ENCODE measurements at regions not wholly inside any gene's neighbourhood (a gene's known extent, or its start where the extent isn't known, plus 50 kb on each side); places are given as distances from the start of the nearest gene placed in this dataset.

- H3K4me1 ChIP-seq: peaks cover 13% of the 10 kb centered on the region
- H3F3A ChIP-seq (ENCODE audit: low read depth): peaks cover 5% of the 10 kb centered on the region
- no peaks in the 10 kb centered on the region for H3K27me3 ChIP-seq
- no peak for DNase-seq (ENCODE audit: low spot score)
- Mint-ChIP-seq H3K4me3 (no peak overlapping the region), H3K9me3 (peaks cover 8% of the 10 kb centered on the region), H3K27me3 (ENCODE audit: insufficient read depth, low read depth) (peaks cover 5% of the 10 kb centered on the region), H3K27ac (no peak overlapping the region), H3K36me3 (no peaks in the 10 kb centered on the region), H3K4me1 (peaks cover 10% of the 10 kb centered on the region)
- no peak overlapping the region for H3K4me2 ChIP-seq
- H3K9ac ChIP-seq: no peak overlapping the region
- H2AFZ ChIP-seq (replicated peaks): no peak overlapping the region
- H3K4me3 ChIP-seq: no peak overlapping the region
- no peaks in the 10 kb centered on the region for H4K20me1 ChIP-seq (ENCODE audit: low read depth)
- TF ChIP-seq EZH2 (IDR thresholded peaks at IDR 0.05) (no peak), EZH2phosphoT487 (IDR thresholded peaks at IDR 0.05) (no peak)
- TF ChIP-seq, protein P1, sequence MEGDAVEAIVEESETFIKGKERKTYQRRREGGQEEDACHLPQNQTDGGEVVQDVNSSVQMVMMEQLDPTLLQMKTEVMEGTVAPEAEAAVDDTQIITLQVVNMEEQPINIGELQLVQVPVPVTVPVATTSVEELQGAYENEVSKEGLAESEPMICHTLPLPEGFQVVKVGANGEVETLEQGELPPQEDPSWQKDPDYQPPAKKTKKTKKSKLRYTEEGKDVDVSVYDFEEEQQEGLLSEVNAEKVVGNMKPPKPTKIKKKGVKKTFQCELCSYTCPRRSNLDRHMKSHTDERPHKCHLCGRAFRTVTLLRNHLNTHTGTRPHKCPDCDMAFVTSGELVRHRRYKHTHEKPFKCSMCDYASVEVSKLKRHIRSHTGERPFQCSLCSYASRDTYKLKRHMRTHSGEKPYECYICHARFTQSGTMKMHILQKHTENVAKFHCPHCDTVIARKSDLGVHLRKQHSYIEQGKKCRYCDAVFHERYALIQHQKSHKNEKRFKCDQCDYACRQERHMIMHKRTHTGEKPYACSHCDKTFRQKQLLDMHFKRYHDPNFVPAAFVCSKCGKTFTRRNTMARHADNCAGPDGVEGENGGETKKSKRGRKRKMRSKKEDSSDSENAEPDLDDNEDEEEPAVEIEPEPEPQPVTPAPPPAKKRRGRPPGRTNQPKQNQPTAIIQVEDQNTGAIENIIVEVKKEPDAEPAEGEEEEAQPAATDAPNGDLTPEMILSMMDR (IDR thresholded peaks at IDR 0.05): no peak
- no peaks in the 10 kb centered on the region for H3K36me3 ChIP-seq
- no peak overlapping the region for H3K27ac ChIP-seq
- no peaks in the 10 kb centered on the region for H3K9me3 ChIP-seq (ENCODE audit: low read depth)
- no peaks in the 10 kb centered on the region for H3K79me2 ChIP-seq (ENCODE audit: low read depth)
Measured at GRCh38 chr12:76266797-76267196, 81.4 kb downstream of the BBS10 start.

DNA sequence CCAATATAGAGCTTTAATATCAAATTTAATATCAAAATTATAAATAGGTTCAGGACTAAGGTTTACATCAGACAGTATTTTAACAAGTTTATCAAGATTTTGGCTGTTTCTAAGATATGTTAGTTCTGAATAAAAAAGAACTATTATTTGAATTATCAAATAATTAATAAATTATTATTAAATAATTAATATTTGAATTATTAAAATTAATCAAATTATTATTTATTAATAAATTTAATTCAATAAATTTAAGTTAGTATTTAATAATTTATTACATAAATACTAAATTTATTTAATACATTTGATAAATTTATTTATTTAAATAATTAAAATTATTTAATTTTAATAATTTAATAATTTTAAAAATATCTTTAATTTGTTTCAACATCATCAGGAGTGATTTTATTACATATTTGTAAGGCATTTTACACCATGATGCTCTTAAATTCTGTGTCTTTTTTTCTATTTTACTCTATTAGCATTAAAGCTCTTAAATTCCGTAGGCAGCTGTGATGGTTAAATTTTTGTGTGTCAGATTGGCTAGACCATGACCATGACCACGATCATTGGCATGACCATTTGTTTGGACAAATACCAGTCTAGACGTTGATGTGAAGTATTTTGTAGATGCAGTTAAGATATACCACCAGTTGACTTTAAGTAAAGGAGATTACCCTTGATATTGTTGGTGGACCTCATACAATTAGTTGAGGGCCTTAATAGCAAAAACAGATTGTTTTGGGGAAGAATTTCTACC, 82.6 kb downstream of the BBS10 start:
- H3K9ac ChIP-seq: no peak overlapping the region
- H3K9me3 ChIP-seq (ENCODE audit: low read depth): no peaks in the 10 kb centered on the region
- no peak overlapping the region for H3K4me2 ChIP-seq
- H3K36me3 ChIP-seq: no peaks in the 10 kb centered on the region
- TF ChIP-seq EZH2 (IDR thresholded peaks at IDR 0.05) (no peak), EZH2phosphoT487 (IDR thresholded peaks at IDR 0.05) (no peak)
- TF ChIP-seq, protein P1 (IDR thresholded peaks at IDR 0.05): no peak
- no peak overlapping the region for H2AFZ ChIP-seq (replicated peaks)
- H3K27ac ChIP-seq: no peak overlapping the region
- Mint-ChIP-seq H3K4me3 (no peak overlapping the region), H3K27ac (no peak overlapping the region), H3K27me3 (ENCODE audit: insufficient read depth, low read depth) (peaks cover 10% of the 10 kb centered on the region), H3K9me3 (peaks cover 12% of the 10 kb centered on the region), H3K4me1 (peaks cover 5% of the 10 kb centered on the region), H3K36me3 (peaks cover 2% of the 10 kb centered on the region)
- peaks cover 5% of the 10 kb centered on the region for H3F3A ChIP-seq (ENCODE audit: low read depth)
- no peaks in the 10 kb centered on the region for H3K79me2 ChIP-seq (ENCODE audit: low read depth)
- H4K20me1 ChIP-seq (ENCODE audit: low read depth): no peaks in the 10 kb centered on the region
- H3K27me3 ChIP-seq: no peaks in the 10 kb centered on the region
- peaks cover 10% of the 10 kb centered on the region for H3K4me1 ChIP-seq
- H3K4me3 ChIP-seq: no peak overlapping the region
- no peak for DNase-seq (ENCODE audit: low spot score)

DNA sequence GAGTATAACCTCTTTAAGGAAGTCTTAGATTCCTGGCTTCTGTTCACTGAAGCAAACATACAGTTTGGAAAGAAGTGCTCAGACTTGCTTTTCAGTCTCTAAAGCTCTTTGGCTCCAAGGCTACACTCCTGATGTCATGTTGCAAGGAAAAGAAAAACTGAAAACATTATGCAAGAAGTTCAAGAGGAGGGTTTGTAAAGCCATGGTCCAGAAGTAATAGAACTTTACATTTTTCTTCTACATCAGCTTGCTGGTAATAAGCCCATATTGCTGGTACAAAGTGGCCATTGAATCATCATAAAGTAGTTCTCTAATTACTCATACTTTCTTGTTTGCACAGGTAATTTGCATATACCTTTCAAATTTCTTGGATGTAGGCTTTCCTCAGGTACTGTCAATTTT, 83.6 kb downstream of the BBS10 start:
- Histone ChIP-seq H3K9ac (no peak overlapping the region), H3K4me1 (peaks cover 18% of the 10 kb centered on the region), H3F3A (ENCODE audit: low read depth) (peaks cover 10% of the 10 kb centered on the region), H2AFZ (replicated peaks) (no peak overlapping the region), H3K4me2 (no peak overlapping the region), H3K79me2 (ENCODE audit: low read depth) (no peaks in the 10 kb centered on the region), H3K9me3 (ENCODE audit: low read depth) (no peaks in the 10 kb centered on the region), H3K27me3 (no peaks in the 10 kb centered on the region), H4K20me1 (ENCODE audit: low read depth) (no peaks in the 10 kb centered on the region), H3K27ac (no peak overlapping the region), H3K4me3 (no peak overlapping the region), H3K36me3 (no peaks in the 10 kb centered on the region)
- no peak for DNase-seq (ENCODE audit: low spot score)
- Mint-ChIP-seq H3K36me3 (peaks cover 2% of the 10 kb centered on the region), H3K27ac (no peak overlapping the region), H3K4me3 (no peak overlapping the region), H3K27me3 (ENCODE audit: insufficient read depth, low read depth) (peaks cover 10% of the 10 kb centered on the region), H3K4me1 (peaks cover 11% of the 10 kb centered on the region), H3K9me3 (peaks cover 12% of the 10 kb centered on the region)
- TF ChIP-seq, protein P1 (IDR thresholded peaks at IDR 0.05): no peak
- TF ChIP-seq EZH2phosphoT487 (IDR thresholded peaks at IDR 0.05) (no peak), EZH2 (IDR thresholded peaks at IDR 0.05) (no peak)
